GM12878 (cell line): ENCODE measurements at regions not wholly inside any gene's neighbourhood (a gene's known extent, or its start where the extent isn't known, plus 50 kb on each side); places are given as distances from the start of the nearest gene placed in this dataset.
"Not testable (repeated sequence)": the region's sequence is repeated elsewhere in the genome, so short reads cannot be mapped to it uniquely, and the experiment has no call there.

Source experiments
- CHD1 ChIP-seq: IDR thresholded peaks from 2 replicates; pipeline ENCODE4 v1.6.1; 2012; ENCODE audit warnings: low read depth, low read length, improper control_type of control experiment
- EZH2 ChIP-seq: IDR thresholded peaks from 2 replicates; pipeline ENCODE4 v1.6.1; 2012; ENCODE audit warnings: low read depth, mild to moderate bottlenecking, control low read depth, inconsistent platforms, low read length, borderline replicate concordance; ENCODE audit not compliant: control insufficient read depth
- PML ChIP-seq: IDR thresholded peaks from 2 replicates; pipeline ENCODE4 v1.6.1; 2012; ENCODE audit warnings: low read length, inconsistent platforms
- POLR2A ChIP-seq: IDR thresholded peaks from 2 replicates; pipeline ENCODE4 v1.6.1; 2011; ENCODE audit warnings: low read depth, mild to moderate bottlenecking, low read length
- RAD21 ChIP-seq: IDR thresholded peaks from 2 replicates; pipeline ENCODE4 v1.6.1; 2011; ENCODE audit warnings: mild to moderate bottlenecking, low read depth, low read length, moderate library complexity; ENCODE audit not compliant: insufficient read depth
- RBBP5 ChIP-seq: fragments of 200-600 bp; sonication (generic); conservative IDR thresholded peaks from 2 replicates; pipeline ENCODE4 v1.6.1; 2016
- SMAD1 ChIP-seq: fragments of 450-650 bp; IDR thresholded peaks from 2 replicates; pipeline ENCODE4 v1.6.1; 2018; ENCODE audit warnings: mild to moderate bottlenecking, low read depth; ENCODE audit not compliant: partially characterized antibody
- SRF ChIP-seq, 2 experiments: IDR thresholded peaks; 2 replicates each; pipeline ENCODE4 v1.6.1; 2011; ENCODE audit warnings: low read depth in 2 of 2, low read length in 2 of 2, mild to moderate bottlenecking in 1 of 2, moderate library complexity in 1 of 2
- TARDBP ChIP-seq: IDR thresholded peaks from 2 replicates; pipeline ENCODE4 v1.6.1; 2016; ENCODE audit warnings: borderline replicate concordance
- YBX1 ChIP-seq: fragments of 450-650 bp; IDR thresholded peaks from 2 replicates; pipeline ENCODE4 v1.6.1; 2016; ENCODE audit warnings: antibody characterized with exemption
- TF ChIP-seq, protein P1 (sequence below), 3 experiments: IDR thresholded peaks in 2 of 3; conservative IDR thresholded peaks in 1 of 3; 2 replicates each; pipeline ENCODE4 v1.5.1; 2011; ENCODE audit warnings: low read depth in 3 of 3, low read length in 3 of 3, mild to moderate bottlenecking in 3 of 3, control low read depth in 2 of 3, moderate library complexity in 2 of 3, inconsistent platforms in 1 of 3, mixed read lengths in 1 of 3; ENCODE audit not compliant: control insufficient read depth in 2 of 3, insufficient read depth in 1 of 3; ENCODE audit errors: extremely low read depth in 1 of 3
- TF ChIP-seq, protein P2 (sequence below): IDR thresholded peaks from 2 replicates; pipeline ENCODE4 v1.6.1; 2012; ENCODE audit warnings: low read depth, low read length, improper control_type of control experiment

DNA sequence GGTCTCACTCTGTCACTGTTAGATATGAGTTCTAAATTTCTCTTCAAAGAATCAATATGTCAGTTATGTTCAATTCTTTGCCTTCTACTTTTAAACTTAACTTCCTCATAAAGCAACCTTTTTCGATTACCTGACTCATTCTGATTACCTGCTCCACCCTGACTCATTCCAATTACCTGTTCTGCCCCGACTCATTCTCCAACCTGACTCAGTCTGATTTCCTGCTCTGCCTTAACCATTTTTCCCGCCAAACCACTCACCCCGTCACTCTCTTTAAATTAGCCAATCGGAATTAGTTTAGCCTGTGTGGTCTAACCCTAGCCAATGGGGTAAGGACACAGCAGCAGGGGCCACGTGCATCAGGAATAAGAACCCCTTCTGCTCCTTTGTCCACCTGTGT lies 67.4 kb upstream of the RASSF8 start:
- not testable (repeated sequence) for TF ChIP-seq POLR2A; SMAD1; YBX1; TARDBP; EZH2; SRF (IDR thresholded peaks at IDR 0.05; ENCODE audit: low read depth in 2 of 2, low read length in 2 of 2); RBBP5; CHD1; PML; RAD21
- TF ChIP-seq, protein P1, sequence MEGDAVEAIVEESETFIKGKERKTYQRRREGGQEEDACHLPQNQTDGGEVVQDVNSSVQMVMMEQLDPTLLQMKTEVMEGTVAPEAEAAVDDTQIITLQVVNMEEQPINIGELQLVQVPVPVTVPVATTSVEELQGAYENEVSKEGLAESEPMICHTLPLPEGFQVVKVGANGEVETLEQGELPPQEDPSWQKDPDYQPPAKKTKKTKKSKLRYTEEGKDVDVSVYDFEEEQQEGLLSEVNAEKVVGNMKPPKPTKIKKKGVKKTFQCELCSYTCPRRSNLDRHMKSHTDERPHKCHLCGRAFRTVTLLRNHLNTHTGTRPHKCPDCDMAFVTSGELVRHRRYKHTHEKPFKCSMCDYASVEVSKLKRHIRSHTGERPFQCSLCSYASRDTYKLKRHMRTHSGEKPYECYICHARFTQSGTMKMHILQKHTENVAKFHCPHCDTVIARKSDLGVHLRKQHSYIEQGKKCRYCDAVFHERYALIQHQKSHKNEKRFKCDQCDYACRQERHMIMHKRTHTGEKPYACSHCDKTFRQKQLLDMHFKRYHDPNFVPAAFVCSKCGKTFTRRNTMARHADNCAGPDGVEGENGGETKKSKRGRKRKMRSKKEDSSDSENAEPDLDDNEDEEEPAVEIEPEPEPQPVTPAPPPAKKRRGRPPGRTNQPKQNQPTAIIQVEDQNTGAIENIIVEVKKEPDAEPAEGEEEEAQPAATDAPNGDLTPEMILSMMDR (IDR thresholded peaks at IDR 0.05 in 2 of 3, conservative IDR thresholded peaks at IDR 0.05 in 1 of 3; ENCODE audit: control insufficient read depth in 2 of 3, extremely low read depth in 1 of 3, insufficient read depth in 1 of 3, low read depth in 3 of 3, low read length in 3 of 3): not testable (repeated sequence)
- TF ChIP-seq, protein P2, sequence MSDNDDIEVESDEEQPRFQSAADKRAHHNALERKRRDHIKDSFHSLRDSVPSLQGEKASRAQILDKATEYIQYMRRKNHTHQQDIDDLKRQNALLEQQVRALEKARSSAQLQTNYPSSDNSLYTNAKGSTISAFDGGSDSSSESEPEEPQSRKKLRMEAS: not testable (repeated sequence)
